GM21576 (cell line): ENCODE measurements at regions not wholly inside any gene's neighbourhood (a gene's known extent, or its start where the extent isn't known, plus 50 kb on each side); places are given as distances from the start of the nearest gene placed in this dataset.

Experiments used
- ATAC-seq: cut with Tn5 transposase; IDR thresholded peaks from one replicate; pipeline ENCODE4 v1.9.1; 2021; ENCODE audit warnings: mild to moderate bottlenecking, moderate library complexity; ENCODE audit not compliant: unreplicated experiment

- no peak for ATAC-seq
These were observed 1926.3 kb upstream of the WWC1 start for GRCh38 chr5:166365164-166365563.

DNA sequence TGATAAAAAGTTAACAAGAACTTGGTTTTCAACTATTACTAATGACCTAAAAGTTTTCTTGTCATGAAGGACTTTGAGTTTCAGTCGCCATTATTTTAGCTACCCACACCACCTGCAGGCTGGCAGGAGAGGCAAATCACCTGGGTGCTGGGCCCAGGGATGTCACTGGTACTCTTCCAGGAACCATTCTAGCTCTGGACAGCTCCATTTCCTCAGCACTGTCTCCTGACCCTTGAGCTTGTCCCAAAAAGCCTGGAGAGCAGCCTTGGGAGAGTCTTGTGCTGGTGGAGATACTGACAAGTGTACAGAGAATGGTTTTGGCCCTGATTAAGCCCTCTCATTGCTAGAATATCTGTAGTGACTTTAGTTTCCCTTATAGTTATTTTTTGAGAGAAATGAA is 1924.1 kb upstream of the WWC1 start:
- ATAC-seq = no peak

DNA sequence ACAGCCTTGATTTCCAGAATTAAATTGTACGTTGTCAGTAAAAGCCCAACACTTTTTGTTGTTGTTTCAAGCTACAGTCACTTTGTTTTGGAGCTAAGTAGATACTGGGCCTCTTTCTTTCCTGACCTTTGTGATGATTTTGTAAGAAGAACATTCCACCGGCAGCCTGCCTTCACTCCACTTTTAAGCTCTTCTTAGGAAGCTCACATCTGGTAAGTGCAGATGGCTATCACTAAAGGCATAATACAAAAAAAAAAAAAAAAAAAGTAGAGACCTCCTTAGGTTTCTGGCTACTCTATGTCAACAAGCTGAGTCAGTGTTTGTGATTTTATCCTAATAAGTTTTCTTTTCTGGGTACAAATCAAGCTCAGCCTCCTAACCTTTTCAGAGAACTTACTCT is 1922.1 kb upstream of the WWC1 start:
- no peak for ATAC-seq

DNA sequence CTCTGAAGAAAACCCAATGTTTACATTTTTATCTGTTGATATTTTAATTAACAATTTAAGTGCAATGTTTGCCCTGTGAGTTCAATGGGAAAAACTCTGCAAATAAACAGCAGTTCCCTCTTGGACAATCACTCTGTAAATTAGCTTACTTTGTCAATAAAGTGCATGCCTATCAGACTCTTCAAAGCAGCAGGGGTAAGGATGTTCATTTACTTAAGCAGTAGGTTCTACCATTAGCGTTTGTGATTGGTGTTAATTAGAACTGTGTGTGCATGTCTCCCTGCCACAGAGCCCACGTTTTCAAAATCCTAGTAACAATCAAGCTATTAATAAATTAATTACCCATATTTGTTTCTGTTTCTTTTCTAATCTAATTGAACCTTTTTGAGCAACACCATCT is 1921.6 kb upstream of the WWC1 start:
- no peak for ATAC-seq

- ATAC-seq = no peak
These were observed 1920.3 kb upstream of the WWC1 start for GRCh38 chr5:166370928-166371690.

DNA sequence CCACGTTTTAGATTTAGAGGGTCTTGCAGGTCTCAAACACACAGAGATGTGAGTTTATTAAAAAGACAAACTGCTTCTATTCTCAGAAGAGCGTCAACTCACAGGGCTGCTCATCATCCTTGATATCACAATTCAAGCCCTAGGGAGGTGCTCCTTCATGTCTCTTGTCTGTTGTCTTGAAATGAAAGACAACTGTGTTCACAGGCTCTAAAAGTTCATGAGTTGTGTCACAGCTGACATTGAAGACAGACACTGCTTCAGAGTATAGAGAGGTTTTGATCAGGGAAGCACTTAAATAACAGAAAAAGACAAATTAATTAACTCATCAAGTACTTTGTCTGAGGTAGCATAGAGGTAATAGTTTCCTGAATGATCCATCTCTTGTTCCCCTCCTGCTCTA is 1917.6 kb upstream of the WWC1 start:
- no peak for ATAC-seq

DNA sequence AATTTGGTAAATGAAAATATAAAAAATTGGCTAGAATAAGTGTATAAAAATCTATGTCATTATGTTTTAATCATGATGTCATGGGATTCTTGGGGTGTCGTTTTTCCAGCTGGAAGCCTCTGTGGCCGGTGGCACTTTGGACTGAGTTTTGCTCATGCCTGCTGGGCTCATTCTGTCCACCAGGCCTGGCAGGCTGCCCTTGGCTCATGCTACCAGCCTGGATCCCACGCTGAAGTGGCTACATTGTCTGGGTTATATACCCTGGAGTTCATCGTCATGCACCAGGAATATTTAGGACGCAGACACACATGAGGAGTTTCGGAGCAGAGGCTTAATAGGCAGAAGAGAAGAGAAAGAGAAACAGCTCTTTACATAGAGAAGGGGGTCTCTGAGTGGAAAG is 1913.7 kb upstream of the WWC1 start:
- ATAC-seq = no peak

- ATAC-seq = no peak
These were observed 1911.9 kb upstream of the WWC1 start for GRCh38 chr5:166379517-166379916.

GRCh38 chr5:166382031-166382430 is 1909.4 kb upstream of the WWC1 start:
- no peak for ATAC-seq

- ATAC-seq = no peak
These were observed 1893.3 kb upstream of the WWC1 start for GRCh38 chr5:166398131-166398530.

DNA sequence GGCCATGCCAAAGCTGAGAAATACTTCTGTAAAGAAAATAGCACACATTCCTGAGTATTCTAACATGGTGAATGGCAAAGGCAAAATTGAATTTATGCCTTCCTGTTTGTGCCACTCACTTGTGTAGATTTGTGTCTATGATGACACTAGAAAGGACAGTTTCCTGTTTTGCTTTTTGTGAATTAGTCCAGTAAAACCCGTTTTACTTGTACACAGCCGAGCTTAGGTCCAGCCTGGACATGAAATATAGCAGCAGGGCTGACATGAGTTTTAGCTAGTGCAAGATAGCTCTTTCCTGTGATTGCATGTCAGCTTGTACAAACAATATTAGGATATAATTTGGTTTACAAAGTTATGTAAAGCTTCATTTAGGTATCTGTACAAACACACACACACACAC is 1891.7 kb upstream of the WWC1 start:
- no peak for ATAC-seq

GRCh38 chr5:166401391-166401790 is 1890.1 kb upstream of the WWC1 start:
- ATAC-seq = no peak

DNA sequence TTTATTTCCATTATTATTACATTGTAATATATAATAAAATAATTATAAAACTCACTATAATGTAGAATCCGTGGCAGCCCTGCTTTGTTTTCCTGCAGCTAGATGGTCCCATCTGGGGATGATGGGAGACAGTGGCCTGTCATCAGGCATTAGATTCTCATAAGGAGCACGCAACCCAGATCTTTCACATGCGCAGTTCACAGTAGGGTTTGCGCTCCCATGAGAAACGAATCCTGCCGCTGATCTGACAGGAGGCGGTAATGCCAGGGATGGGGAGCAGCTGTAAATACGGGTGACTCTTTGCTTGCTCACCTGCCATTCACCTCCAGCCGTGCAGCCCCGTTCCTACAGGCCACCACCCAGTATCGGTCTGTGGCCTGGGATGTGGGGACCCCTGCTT is 1879.3 kb upstream of the WWC1 start:
- ATAC-seq = no peak

DNA sequence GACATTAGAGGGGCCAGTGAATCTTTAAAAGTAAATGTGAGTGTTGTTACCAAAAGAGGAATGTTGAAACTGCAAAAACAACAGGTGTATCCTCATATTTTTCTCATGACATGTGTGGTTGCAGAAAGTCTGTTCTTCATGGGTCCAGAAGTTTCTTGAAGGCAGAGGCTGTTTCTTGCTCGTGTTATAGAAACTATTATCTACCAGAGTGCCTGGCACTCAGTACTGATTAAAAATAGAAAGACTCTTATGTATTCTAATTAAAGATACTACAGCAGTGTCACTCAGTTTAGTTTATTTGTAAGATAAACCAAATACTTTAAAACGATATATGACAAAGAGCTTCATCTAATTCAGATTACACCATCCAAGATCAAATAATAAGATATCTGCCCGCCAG is 1864.2 kb upstream of the WWC1 start:
- ATAC-seq = no peak

DNA sequence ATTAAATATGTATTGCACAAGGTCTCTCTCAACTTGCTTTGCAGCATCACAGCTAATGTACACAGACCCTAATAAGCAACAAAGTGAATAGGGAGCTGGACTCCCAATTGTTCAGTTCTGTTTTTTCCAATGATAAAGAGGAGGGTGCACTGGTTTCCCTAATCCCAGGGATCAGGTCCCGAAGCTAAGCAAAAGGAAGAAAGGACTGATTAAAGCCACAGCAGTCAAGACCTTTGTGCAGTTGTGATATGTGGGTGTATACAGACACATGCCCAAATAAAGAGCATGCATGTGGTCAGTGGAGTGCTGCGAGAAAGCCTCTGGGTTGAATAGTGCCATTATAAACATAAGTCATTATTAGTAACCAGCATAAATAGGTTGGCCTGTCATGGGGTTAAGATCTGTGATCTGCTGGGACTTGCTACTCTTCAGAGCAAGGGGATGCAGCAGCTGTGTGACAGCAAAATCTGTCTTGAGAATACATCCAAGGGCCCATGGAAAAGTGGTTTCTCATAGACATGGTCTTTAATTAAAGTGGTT is 1863.1 kb upstream of the WWC1 start:
- no peak for ATAC-seq

DNA sequence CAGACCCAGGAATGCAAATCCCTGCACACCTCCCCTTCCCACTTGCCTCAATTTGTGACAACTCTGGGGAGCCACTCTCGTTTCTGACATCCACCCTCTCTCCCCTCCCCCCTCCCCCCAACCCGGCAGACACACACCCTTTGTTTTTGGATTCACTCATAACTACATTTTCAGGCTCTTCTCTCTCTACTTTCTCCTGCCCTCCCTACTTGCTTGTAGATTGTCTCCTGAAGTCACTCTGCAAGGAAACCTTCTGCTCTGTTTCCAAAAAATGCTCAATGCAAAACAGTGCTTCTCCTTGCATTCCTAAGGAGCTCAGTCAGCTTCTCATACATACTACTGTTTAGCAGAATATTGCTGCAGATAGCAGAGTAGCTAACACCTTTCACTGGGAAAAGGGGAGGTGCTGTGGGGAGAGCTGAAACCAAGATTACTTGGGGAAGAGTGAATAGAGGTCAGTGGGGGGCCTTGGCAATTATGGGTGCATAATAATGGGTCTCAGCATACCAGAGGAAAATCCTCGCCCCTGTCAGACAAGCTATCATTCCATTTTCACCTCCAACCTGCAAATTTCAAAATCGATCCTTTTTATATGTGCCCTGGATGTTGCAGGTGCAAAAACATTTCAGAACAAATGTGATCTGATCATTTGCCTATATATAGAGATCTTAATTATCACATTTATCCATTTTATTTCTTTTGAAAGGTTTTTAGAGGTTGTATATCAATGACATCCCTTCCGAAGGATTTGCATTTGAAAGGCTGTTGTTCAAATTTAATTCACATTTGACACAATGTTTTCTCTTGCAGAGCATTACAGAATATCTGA is 1860.7 kb upstream of the WWC1 start:
- ATAC-seq = no peak

DNA sequence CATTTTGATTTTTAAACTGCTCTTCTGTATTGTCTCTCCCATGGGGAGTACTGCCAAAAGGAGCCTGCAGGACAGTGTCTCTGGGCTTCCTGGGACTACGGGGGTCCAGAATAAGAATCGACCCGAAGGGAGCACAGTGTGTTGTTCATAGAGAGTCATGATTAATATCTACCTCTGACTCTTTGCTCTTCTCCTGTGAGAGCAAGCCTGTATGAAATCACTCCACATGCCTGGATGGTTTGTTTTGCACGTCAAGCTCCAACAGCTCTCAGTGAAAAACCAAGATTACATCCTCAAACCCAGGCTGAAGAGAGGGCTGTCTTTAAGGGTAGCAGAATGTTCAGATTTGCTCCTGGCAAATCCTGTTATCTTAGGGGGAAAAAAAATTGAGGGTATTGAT is 1860.0 kb upstream of the WWC1 start:
- ATAC-seq = no peak

DNA sequence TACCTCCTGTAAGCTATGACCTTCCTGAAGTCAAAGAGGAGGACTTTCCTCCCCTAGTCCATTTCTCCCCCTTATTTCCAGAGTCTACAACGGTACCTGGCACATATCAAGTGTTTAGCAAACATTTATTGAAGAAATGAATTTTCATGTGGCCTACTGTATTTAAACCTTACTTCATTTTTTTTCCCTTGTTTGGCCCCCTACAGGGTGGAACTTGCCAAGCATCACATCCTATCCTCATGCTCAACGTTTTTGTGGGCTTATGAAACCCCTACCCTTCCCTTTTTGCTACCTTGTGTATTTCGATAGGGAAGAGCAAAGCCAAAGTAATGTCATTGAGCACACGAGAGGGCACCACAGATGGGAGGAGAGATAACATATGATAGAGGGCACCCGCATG is 1857.8 kb upstream of the WWC1 start:
- ATAC-seq = no peak

DNA sequence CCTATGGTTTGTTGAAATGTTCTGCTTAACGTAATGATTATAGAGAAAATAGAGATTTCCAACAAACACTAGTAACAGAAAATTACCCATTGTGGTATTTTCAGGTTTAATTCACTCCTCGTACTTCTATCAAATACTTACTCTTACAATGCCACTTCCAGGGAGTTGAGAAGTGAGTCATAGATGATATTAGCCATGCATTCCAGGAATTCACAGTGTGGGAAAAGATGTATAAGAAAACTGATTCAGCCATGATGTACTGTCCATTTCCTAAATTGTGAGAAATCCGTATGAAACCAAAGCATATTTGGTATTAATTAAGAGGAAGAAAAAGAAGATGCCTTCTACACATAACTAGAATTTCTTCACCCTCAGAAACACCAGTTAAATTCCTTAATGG is 1854.6 kb upstream of the WWC1 start:
- no peak for ATAC-seq

DNA sequence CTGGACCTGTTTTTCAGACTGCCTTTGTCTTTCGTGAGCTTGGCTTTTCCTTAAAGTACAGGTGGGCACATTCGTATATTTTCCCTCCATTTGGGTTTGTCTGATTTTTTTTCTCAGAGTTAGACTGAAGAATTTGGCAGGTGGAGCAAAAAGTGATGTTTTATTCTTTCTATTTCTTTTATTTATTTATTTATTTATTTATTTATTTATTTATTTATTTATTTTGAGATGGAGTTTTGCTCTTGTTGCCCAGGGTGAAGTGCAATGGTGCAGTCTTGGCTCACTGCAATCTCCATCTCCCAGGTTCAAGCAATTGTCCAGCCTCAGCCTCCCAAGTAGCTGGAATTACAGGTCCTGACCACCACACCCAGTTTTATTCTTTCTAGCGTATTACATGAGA is 1805.1 kb upstream of the WWC1 start:
- no peak for ATAC-seq

DNA sequence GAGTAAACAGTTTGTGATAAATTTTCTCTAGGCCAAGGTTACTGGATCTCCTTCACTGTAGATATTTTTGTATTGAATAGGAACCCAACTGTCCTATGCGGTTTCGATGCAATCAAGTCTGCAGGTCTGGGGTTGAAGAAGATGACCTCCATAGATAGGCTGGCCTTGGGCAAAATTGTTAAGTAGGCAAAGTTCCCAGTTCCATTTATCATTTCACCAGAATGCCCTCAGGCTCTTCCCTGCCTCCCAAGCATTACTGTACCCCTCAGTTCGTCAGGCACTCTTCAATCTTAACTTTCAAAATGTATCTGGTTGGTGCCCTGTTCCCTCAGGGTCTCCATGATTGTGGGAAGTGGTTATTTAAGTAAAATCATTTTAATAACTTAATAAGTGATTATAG is 1802.9 kb upstream of the WWC1 start:
- no peak for ATAC-seq

GRCh38 chr5:166493040-166493439 is 1798.4 kb upstream of the WWC1 start:
- no peak for ATAC-seq
